Panc1 (cell line): ENCODE measurements at regions not wholly inside any gene's neighbourhood (a gene's known extent, or its start where the extent isn't known, plus 50 kb on each side); places are given as distances from the start of the nearest gene placed in this dataset.

ENCODE experiments used
- ATAC-seq: fragments of 200-7000 bp; cut with Tn5 transposase; 2 replicates; pipeline ENCODE4 v1.9.1; 2020; ENCODE audit warnings: mild to moderate bottlenecking, moderate library complexity
- BruUV-seq: library from RNA; stranded (reverse); fragments of 400-500 nt; replicated peaks from 2 replicates; lab custom pipeline; 2021; lab: Mats Ljungman, UMichigan
- CTCF ChIA-PET: fragments of 300-600 bp; sonication (Branson Sonifier 250); formaldehyde crosslinking; loops from one replicate; lab custom pipeline; 2022; ENCODE audit warnings: antibody characterized with exemption; lab: Charles Lee
- POLR2A ChIA-PET: fragments of 300-600 bp; sonication (Branson Sonifier 250); formaldehyde crosslinking; loops from one replicate; lab custom pipeline; 2022; ENCODE audit warnings: antibody characterized with exemption; lab: Charles Lee
- DNase-seq: peaks from one replicate; pipeline ENCODE4 v3.0.0-alpha.2; 2010; ENCODE audit warnings: low read depth, low spot score
- H3K27ac ChIP-seq: 2 replicates; pipeline ENCODE4 v1.5.1; 2011; ENCODE audit warnings: mild to moderate bottlenecking, low read length, inconsistent platforms
- H3K27me3 ChIP-seq: fragments of 200-500 bp; sonication (Bioruptor generic); 2 replicates; pipeline ENCODE4 v1.6.0; 2014; ENCODE audit warnings: low read length, inconsistent platforms; ENCODE audit not compliant: control insufficient read depth, insufficient read depth
- H3K36me3 ChIP-seq: fragments of 200-500 bp; sonication (Bioruptor generic); 2 replicates; pipeline ENCODE4 v1.5.1; 2014; ENCODE audit warnings: inconsistent platforms, mild to moderate bottlenecking, low read length, moderate library complexity; ENCODE audit not compliant: control insufficient read depth, insufficient read depth
- H3K4me1 ChIP-seq: 2 replicates; pipeline ENCODE4 v1.5.1; 2011; ENCODE audit warnings: inconsistent platforms, mild to moderate bottlenecking, low read length, moderate library complexity; ENCODE audit not compliant: control insufficient read depth, insufficient read depth
- H3K4me3 ChIP-seq, 2 experiments: 2 replicates each; pipeline ENCODE4 v1.5.1; 2011 to 2012; ENCODE audit warnings: low read depth in 2 of 2, low read length in 2 of 2, mild to moderate bottlenecking in 2 of 2, inconsistent platforms in 1 of 2, moderate library complexity in 1 of 2
- H3K9me3 ChIP-seq: fragments of 200-500 bp; sonication (Bioruptor generic); 2 replicates; pipeline ENCODE4 v1.5.1; 2014; ENCODE audit warnings: low read depth, mild to moderate bottlenecking, inconsistent platforms, low read length, moderate library complexity; ENCODE audit not compliant: control insufficient read depth, insufficient read depth
- CTCF ChIP-seq: fragments of 450-650 bp; IDR thresholded peaks from 2 replicates; pipeline ENCODE4 v1.5.1; 2017; ENCODE audit warnings: mild to moderate bottlenecking
- POLR2AphosphoS5 ChIP-seq: IDR thresholded peaks from 2 replicates; pipeline ENCODE4 v1.6.1; 2012; ENCODE audit warnings: mild to moderate bottlenecking, low read depth, low read length, moderate library complexity
- REST ChIP-seq, 2 experiments: IDR thresholded peaks; 2 replicates each; pipeline ENCODE4 v1.6.1; 2011 to 2012; ENCODE audit warnings: low read depth in 2 of 2, control low read depth in 1 of 2, low read length in 1 of 2, mild to moderate bottlenecking in 1 of 2, moderate library complexity in 1 of 2; ENCODE audit not compliant: insufficient read depth in 1 of 2
- SIN3A ChIP-seq: IDR thresholded peaks from 2 replicates; pipeline ENCODE4 v1.6.1; 2012; ENCODE audit warnings: low read depth, mild to moderate bottlenecking, low read length, moderate library complexity, borderline replicate concordance; ENCODE audit not compliant: insufficient read depth
- TCF7L2 ChIP-seq: IDR thresholded peaks from 2 replicates; pipeline ENCODE4 v1.6.1; 2011; ENCODE audit warnings: mild to moderate bottlenecking, low read depth, low read length, inconsistent platforms
- in situ Hi-C: cut with HindIII; loops from 2 replicates; pipeline ENCODE4 v1.10.0; 2016; ENCODE audit warnings: low sequenced_read_pairs, low pct_unique_long_range_greater_than_20kb
- intact Hi-C: fragments of 100-400 bp; cut with micrococcal nuclease; formaldehyde crosslinking; loops from one replicate; pipeline ENCODE4 v1.10.0; 2022; ENCODE audit not compliant: unreplicated experiment

- TF ChIP-seq REST (IDR thresholded peaks at IDR 0.05; ENCODE audit: insufficient read depth in 1 of 2, low read depth in 2 of 2, low read length in 1 of 2), result no peak
- TF ChIP-seq SIN3A, result no peak
- TF ChIP-seq CTCF, result no peak
- no peak for TF ChIP-seq POLR2AphosphoS5
- no peak for TF ChIP-seq TCF7L2
- Histone ChIP-seq H3K27ac (no peak overlapping the region), H3K36me3 (no peaks in the 10 kb centered on the region), H3K4me3 (no peak overlapping the region), H3K9me3 (no peaks in the 10 kb centered on the region), H3K4me1 (peaks cover 4% of the 10 kb centered on the region; the same call in 1 of the 2 replicates), H3K27me3 (no peaks in the 10 kb centered on the region)
- intact Hi-C loops, result no loop called here
- ATAC-seq (no peak), DNase-seq (no peak)
- BruUV-seq, result no TSS peak
- POLR2A ChIA-PET, result no interaction called here
- in situ Hi-C loops, result no loop called here
- CTCF ChIA-PET, result no interaction called here
These were observed 120.5 kb upstream of the WNT4 start for GRCh38 chr1:22263359-22263758.

GRCh38 chr1:22264464-22265341, 121.8 kb upstream of the WNT4 start:
- intact Hi-C loops, result no loop called here
- no peak for DNase-seq
- in situ Hi-C loops, result no loop called here
- Histone ChIP-seq H3K4me3 (no peak overlapping the region), H3K27ac (no peak overlapping the region), H3K27me3 (no peaks in the 10 kb centered on the region), H3K9me3 (no peaks in the 10 kb centered on the region), H3K36me3 (no peaks in the 10 kb centered on the region), H3K4me1 (peaks cover 4% of the 10 kb centered on the region; the same call in 1 of the 2 replicates)
- peak; percentile 35; the same call in 1 of the 2 replicates for ATAC-seq
- ChIA-PET CTCF (no interaction called here), POLR2A (interaction anchor here (0.6 to 0.7 kb wide), 3 partner anchors 116 to 410 kb away, joined by 3 to 20 read pairs (median 6); no protein-coding TSS in a partner anchor)
- no TSS peak for BruUV-seq
- TF ChIP-seq POLR2AphosphoS5 (no peak), TCF7L2 (no peak), REST (IDR thresholded peaks at IDR 0.05; ENCODE audit: insufficient read depth in 1 of 2, low read depth in 2 of 2, low read length in 1 of 2) (no peak), SIN3A (no peak), CTCF (no peak)
